ENCODE measurements at regions not wholly inside any gene's neighbourhood (a gene's known extent, or its start where the extent isn't known, plus 50 kb on each side); places are given as distances from the start of the nearest gene placed in this dataset.
A peak's percentile ranks its signal among the peaks of the same experiment; 100 is the strongest.

- DNase-seq, result no peak
Observed at GRCh38 chr1:193736507-193736906, 550.1 kb upstream of the B3GALT2 start.

- no peak for DNase-seq
Observed at GRCh38 chr1:193733674-193734073, 547.3 kb upstream of the B3GALT2 start.

DNA sequence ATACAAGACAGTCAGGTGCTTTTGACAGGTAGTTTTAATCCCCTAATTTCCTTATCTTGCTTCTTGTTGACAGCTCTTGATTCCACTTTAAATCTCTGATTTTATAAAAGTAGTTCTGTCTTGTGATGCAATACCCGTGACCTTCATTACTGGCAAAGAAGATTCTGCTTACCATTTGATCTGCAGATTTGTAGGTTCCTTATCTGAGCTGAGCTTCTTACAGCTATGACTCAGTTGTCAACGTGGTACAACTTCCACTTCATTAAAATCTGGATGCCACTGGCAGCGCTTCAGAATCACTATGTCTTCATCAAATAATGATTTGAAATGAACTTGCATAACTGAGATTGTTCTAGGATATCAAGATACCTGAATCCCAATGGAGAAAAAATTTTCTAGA, 543.6 kb upstream of the B3GALT2 start:
- DNase-seq, result no peak

DNA sequence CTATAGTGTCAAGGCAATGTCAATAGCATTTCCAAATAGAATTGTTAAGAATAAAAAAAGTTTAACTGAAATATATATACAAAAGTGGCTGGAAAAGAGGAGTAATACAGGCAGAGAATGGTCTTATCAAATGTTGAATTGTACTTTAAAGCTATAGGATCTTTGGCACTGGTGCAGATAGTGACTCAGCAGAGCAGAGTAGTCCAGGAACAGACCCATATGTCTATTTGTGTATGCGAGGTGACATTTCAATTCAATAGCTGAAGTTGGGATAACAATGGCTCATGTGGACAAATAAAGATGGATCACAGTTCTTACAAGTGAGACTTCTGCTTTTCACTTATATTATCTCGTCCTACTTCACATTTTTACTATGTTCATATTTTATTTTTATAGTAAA, 543.0 kb upstream of the B3GALT2 start:
- DNase-seq, result no peak

DNA sequence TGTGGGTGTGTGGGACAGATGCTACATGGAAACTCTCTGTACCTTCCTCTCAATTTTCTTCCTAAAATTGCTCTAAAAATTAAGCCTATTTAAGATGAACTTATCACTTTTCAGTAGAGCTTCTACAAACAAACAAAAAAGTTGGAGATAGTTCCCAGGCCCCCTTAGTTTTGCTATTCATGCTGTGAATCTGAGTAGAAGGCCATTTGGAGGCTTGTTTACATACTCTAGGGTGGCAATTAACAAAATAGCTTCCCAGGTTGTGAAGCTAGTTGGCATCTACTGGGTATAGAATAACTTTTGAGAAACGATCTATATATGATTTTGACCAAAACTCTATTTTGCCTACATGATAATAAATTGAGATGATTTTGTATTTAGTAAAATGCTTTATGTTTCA, 541.4 kb upstream of the B3GALT2 start:
- no peak for DNase-seq

- DNase-seq, result no peak
Observed at GRCh38 chr1:193726722-193727121, 540.3 kb upstream of the B3GALT2 start.

DNA sequence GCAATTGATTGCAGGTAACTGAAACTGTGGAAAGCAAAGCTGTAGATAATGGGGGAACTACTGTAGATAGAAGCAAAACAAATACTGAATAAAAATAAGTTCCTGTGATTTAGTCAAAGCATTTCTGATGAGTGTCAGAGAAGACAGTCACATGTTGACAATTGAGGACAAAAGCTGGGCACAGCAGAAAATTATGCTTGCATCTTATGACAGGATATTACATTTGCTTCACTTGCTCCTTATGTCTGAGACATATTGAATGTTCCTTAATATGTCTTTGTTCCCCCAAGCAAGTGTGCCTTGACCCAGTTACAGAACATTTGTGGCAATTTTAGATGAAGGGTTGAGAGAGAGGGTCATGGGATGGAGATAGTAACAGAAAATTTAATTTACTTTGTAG, 526.0 kb upstream of the B3GALT2 start:
- DNase-seq, result no peak

- DNase-seq, result no peak
Observed at GRCh38 chr1:193709607-193710006, 523.2 kb upstream of the B3GALT2 start.

GRCh38 chr1:193707271-193708021, 521.0 kb upstream of the B3GALT2 start:
- DNase-seq, result no peak

GRCh38 chr1:193706766-193707165, 520.4 kb upstream of the B3GALT2 start:
- no peak for DNase-seq

DNA sequence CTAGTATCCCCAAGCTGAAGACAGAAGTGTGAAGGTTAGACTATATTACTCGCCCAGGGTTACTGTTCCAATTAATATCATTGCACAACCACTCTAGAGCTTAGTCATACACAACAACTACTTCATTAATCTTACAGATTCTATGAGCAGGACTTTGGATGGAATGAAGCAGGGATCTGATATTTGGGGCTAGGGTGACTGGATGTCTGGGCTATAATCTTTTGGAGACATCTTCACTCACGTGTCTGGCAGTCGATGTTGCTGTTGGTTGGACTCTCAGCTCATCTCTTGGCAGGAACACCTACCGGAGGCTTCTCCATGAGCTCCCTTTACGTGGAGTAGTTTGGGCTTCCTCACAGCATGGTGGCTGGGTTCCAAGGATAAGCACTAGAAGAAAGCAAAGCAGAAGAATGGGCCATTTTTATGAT, 519.2 kb upstream of the B3GALT2 start:
- DNase-seq, result no peak

DNA sequence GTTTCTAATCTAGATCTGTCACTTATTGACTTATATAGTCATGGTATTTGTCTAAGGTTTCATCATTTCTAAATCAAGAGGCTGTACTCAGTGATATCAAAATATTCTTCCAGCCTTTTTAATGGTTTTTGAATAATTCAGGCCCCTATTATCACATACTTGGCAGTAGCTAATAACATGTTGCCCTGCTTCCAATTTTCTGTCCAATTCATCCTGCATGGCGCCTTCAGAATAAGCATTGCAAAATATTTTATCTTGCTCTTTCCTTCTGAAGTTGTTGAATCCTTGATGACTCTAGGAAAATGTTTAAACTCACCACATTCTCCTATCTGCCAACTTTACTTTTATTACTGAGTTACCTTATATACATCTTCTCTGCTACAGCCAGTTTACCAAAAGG, 517.2 kb upstream of the B3GALT2 start:
- no peak for DNase-seq

GRCh38 chr1:193703121-193703520, 516.7 kb upstream of the B3GALT2 start:
- no peak for DNase-seq

- no peak for DNase-seq
Observed at GRCh38 chr1:193701759-193702158, 515.3 kb upstream of the B3GALT2 start.

- peak in 1 of 3 donors; percentile 4 for DNase-seq
Observed at GRCh38 chr1:193700710-193701355, 514.4 kb upstream of the B3GALT2 start.

DNA sequence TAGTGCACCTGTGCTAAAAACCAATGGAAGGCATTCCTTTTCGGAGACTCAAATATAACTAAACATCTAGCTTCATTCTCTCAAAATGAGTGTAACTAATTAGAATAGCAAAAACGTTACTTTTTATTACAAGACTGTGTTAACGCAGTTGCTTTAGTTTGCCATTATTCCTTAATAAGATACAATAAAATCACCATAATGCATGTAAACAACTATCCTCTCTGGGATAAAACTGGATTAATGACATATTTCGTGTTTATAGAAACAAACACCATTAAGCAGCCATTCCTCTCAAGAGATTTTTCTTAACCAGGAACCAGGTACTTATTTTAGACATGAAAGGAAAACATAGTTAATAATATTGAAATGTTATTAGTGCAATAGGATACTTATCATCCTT, 512.8 kb upstream of the B3GALT2 start:
- no peak for DNase-seq

DNA sequence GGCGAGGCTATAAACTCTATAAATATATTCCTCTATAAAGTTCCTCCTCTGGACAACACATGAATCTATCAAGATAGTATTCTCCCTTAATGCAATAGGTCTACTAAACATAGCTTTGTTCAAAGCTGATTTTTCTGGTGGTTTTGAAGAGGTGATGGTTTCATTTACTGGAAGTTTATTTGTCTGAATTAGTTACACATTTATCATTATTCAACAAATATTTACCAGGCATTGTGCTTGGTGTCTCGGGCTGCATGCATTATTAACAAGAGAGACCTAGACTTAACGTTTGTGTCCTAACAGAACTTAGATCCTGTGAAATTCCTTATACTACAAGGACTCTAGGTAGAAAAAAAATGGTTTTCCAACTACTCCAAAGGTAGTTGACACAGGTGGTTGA, 511.4 kb upstream of the B3GALT2 start:
- DNase-seq, result no peak

DNA sequence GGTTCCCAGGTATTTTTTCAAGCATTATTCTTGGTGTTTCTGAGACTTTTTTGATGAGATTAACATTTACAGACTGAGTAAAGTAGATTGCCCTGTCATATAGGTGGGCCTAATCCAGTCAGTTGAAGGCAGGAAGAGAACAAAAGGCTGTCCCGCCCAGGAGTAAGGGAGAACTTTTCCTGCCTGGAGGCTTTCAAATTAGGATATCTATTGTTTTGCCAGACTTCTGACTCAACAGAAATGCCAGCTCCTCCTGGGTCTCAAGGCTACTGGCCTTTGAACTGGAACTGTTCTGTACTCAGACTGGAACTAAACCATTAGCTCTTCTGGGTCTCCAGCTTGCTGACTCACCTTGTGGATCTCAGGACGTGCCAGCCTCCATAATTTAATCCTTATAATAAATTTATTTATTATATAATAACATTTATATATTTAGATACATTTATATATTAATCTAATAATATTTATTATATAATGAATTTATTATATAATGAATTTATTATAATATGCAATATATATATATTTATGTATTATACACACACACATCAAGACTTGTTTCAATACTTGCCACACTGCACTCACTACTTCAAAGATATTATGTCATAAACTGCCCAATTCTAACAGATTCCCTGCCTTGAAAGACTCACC, 510.8 kb upstream of the B3GALT2 start:
- DNase-seq, result no peak

DNA sequence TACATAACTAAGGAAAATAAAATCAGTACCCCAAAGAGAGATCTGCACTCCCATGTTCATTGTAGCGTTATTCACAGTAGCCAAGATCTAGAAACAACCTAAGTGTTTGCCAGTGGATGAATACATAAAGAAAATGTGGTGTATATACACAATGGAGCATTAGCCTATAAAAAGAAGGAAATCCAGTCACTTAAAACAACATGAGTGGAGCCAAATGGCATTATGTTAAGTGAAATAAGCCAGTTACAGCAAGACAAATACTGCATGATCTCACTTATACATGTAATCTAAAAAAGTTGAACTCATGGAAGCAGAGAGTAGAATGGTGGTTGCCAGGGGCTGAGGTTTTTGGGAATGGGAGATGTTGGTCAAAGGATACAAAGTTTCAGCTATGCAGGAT, 508.3 kb upstream of the B3GALT2 start:
- DNase-seq, result no peak

DNA sequence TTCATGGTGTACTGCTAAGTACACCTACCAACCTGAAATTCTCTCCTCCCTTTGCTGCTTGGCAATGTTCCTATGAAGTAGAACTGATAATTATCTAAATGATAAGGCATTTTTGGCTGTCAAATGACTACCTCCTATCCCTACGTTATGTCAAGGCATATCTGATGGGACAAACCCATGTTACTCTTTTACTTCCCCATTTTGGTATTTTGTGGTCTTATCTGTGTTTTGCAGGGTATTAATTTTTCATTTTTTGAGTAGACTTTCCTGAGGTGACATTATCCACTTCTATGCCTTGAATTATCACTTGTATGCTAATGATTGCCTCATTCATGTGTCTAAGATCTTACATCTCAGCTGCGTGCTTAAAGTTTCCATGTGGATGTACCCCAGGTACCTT, 499.6 kb upstream of the B3GALT2 start:
- DNase-seq, result no peak

DNA sequence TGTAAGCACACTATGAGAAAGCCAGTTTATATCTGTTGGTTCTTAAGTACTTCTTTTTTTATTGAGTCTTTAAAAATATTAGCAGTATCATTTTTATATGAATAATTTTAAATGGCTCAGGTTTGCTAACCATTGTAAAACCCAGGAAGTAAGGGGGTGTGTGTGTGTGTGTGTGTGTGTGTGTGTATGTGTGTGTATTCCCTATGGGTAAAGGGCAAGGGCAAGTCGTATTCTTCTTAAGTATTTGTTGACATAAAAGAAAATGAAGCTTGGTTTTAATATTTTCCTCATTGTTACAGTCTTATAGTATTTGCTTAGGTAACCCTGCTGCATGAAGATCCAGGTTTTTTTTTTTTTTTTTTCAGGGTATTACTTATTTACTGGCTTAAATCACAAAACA, 495.0 kb upstream of the B3GALT2 start:
- no peak for DNase-seq

DNA sequence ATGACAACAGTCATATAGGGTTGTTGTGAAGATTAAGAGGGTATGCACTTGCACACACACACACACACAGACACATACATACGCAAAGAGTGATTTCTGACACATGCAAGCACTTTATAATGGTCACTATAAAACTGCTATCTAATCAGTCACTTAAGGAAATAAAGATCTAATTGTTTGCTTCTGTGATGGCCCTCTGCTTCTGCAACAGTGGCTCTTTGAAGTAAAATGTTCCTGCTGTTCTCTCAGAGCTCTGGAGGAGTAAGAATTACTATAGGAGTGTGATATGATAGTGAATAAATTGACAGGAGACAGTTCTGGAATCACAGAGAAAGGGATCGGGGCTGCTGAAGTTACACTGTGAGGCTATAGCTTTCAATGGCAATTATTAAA, 494.5 kb upstream of the B3GALT2 start:
- DNase-seq, result no peak

DNA sequence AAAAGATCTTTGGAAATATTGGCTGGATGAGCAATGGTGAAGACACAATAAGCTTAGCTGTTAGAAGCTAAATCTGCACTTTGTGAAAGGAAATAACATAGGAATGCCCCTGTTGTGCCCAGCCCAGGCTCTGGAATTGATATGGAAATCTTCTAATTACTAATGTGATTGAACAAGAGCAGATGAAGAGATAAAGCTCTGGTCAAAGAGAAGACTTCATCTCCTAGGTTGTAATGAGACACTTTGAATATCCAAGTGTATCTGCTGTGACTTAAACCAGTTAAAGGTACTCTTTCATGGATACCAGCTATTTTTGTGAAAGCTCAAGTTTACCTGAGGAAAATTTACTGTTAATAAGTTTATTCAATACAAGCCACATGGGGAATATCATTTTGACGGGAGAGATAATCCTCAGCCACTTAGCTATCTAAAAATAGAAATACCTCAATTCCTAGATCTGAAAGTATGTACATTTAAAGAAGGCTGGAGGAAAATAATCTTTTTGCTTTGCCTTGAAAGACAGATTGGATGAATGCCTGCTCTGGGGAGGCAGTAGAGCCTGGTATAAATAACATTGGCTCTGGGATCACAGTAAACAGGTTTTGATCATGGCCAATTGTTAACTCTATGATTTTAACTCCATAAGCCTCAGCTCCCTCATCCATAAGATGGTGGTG, 494.0 kb upstream of the B3GALT2 start:
- no peak for DNase-seq

DNA sequence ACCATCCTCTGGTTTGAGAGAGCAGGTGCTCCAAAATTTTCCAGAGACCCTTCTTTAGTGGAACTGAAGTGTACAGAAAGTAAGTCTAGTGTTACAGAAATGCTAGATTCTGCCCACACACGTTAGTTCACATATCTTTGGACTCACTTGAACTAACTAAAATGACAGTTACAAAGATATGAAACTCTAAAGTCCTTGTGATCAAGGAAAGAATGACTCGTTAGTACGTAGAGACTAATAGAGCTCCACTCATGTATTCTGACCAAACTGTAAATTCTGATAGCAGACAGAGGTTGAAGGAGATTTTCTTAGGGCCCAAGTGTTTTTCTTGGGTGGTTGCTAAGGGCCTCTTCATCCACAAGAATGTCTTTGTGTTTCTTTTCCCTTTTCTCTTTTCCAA, 491.5 kb upstream of the B3GALT2 start:
- DNase-seq, result no peak
